H9 (cell line): ENCODE measurements at regions not wholly inside any gene's neighbourhood (a gene's known extent, or its start where the extent isn't known, plus 50 kb on each side); places are given as distances from the start of the nearest gene placed in this dataset.

Experiments used
- DNase-seq: peaks from one replicate; pipeline ENCODE4 v3.0.0-alpha.2; 2017
- H2AFZ ChIP-seq: one replicate; pipeline ENCODE4 v1.6.1; 2013; ENCODE audit warnings: mild to moderate bottlenecking, low read length, control low read depth, moderate library complexity
- H2AK5ac ChIP-seq: 2 replicates; pipeline ENCODE4 v1.6.1; 2013; ENCODE audit warnings: low read length, control low read depth, mixed read lengths; ENCODE audit not compliant: insufficient read length
- H2BK120ac ChIP-seq: one replicate; pipeline ENCODE4 v1.6.1; 2013; ENCODE audit warnings: low read depth, mild to moderate bottlenecking, low read length, control low read depth, inconsistent platforms; ENCODE audit not compliant: poor library complexity, severe bottlenecking
- H2BK12ac ChIP-seq: 2 replicates; pipeline ENCODE4 v1.6.1; 2013; ENCODE audit warnings: low read length, control low read depth, mixed read lengths, low read depth; ENCODE audit not compliant: insufficient read length
- H2BK15ac ChIP-seq: 2 replicates; pipeline ENCODE4 v1.6.1; 2013; ENCODE audit warnings: low read depth, low read length, control low read depth
- H2BK20ac ChIP-seq: one replicate; pipeline ENCODE4 v1.6.1; 2013; ENCODE audit warnings: low read depth, mild to moderate bottlenecking, low read length, control low read depth, inconsistent platforms; ENCODE audit not compliant: poor library complexity, severe bottlenecking
- H2BK5ac ChIP-seq: 2 replicates; pipeline ENCODE4 v1.6.1; 2013; ENCODE audit warnings: low read length, control low read depth, mixed read lengths; ENCODE audit not compliant: insufficient read length
- H3K14ac ChIP-seq: 2 replicates; pipeline ENCODE4 v1.6.1; 2013; ENCODE audit warnings: low read length, control low read depth; ENCODE audit not compliant: insufficient read depth
- H3K18ac ChIP-seq: 2 replicates; pipeline ENCODE4 v1.6.1; 2013; ENCODE audit warnings: low read depth, mild to moderate bottlenecking, mixed read lengths, low read length, control low read depth; ENCODE audit not compliant: insufficient read length
- H3K23ac ChIP-seq: 2 replicates; pipeline ENCODE4 v1.6.1; 2013; ENCODE audit warnings: low read length, control low read depth, mixed read lengths, low read depth; ENCODE audit not compliant: insufficient read length
- H3K23me2 ChIP-seq: 2 replicates; pipeline ENCODE4 v1.6.1; 2013; ENCODE audit warnings: low read depth, mild to moderate bottlenecking, mixed read lengths, low read length, control low read depth; ENCODE audit not compliant: insufficient read length, poor library complexity, severe bottlenecking
- H3K27ac ChIP-seq: 2 replicates; pipeline ENCODE4 v1.5.1; 2013; ENCODE audit warnings: low read length, control low read depth, mixed read lengths, low read depth; ENCODE audit not compliant: insufficient read length
- H3K27me3 ChIP-seq: 2 replicates; pipeline ENCODE4 v1.6.1; 2013; ENCODE audit warnings: low read length, control low read depth, inconsistent platforms; ENCODE audit not compliant: insufficient read depth
- H3K4ac ChIP-seq: 2 replicates; pipeline ENCODE4 v1.6.1; 2013; ENCODE audit warnings: low read depth, mild to moderate bottlenecking, control low read depth, inconsistent platforms, low read length, moderate library complexity
- H3K4me1 ChIP-seq: 2 replicates; pipeline ENCODE4 v1.6.1; 2013; ENCODE audit warnings: low read length, control low read depth, inconsistent platforms; ENCODE audit not compliant: insufficient read depth
- H3K4me2 ChIP-seq: 2 replicates; pipeline ENCODE4 v1.6.1; 2013; ENCODE audit warnings: low read length, control low read depth, mixed read lengths; ENCODE audit not compliant: insufficient read length, insufficient read depth
- H3K56ac ChIP-seq: 2 replicates; pipeline ENCODE4 v1.6.1; 2013; ENCODE audit warnings: low read depth, mild to moderate bottlenecking, mixed read lengths, low read length, control low read depth; ENCODE audit not compliant: insufficient read length
- H3K79me1 ChIP-seq: 2 replicates; pipeline ENCODE4 v1.6.1; 2013; ENCODE audit warnings: low read depth, mild to moderate bottlenecking, moderate library complexity, low read length, control low read depth, inconsistent platforms; ENCODE audit not compliant: insufficient read depth, poor library complexity, severe bottlenecking
- H3K79me2 ChIP-seq: 2 replicates; pipeline ENCODE4 v1.6.1; 2013; ENCODE audit warnings: low read length, control low read depth, inconsistent platforms; ENCODE audit not compliant: insufficient read depth
- H3K9ac ChIP-seq: 2 replicates; pipeline ENCODE4 v1.6.1; 2013; ENCODE audit warnings: low read length, control low read depth, mixed read lengths; ENCODE audit not compliant: insufficient read length; ENCODE audit errors: extremely low read depth
- H3K9me3 ChIP-seq: one replicate; pipeline ENCODE4 v1.6.1; 2013; ENCODE audit warnings: low read depth, low read length, inconsistent platforms; ENCODE audit not compliant: control insufficient read depth
- H3T11ph ChIP-seq: one replicate; pipeline ENCODE4 v1.6.1; 2013; ENCODE audit warnings: mild to moderate bottlenecking, low read length, control low read depth, inconsistent platforms
- H4K20me1 ChIP-seq: one replicate; pipeline ENCODE4 v1.6.1; 2013; ENCODE audit not compliant: control insufficient read depth, insufficient read length, insufficient read depth
- H4K5ac ChIP-seq: 2 replicates; pipeline ENCODE4 v1.6.1; 2013; ENCODE audit warnings: low read depth, mild to moderate bottlenecking, mixed read lengths, low read length, control low read depth; ENCODE audit not compliant: insufficient read length
- H4K8ac ChIP-seq: replicated peaks from 2 replicates; pipeline ENCODE4 v1.6.1; 2013; ENCODE audit warnings: low read length, control low read depth, mixed read lengths, low read depth; ENCODE audit not compliant: insufficient read length
- H4K91ac ChIP-seq: 2 replicates; pipeline ENCODE4 v1.6.1; 2013; ENCODE audit warnings: low read depth, mild to moderate bottlenecking, moderate library complexity, mixed read lengths, low read length, control low read depth; ENCODE audit not compliant: insufficient read length
- H3K27ac Mint-ChIP-seq, 3 experiments: 2 replicates in 2 of 3; 3 replicates in 1 of 3; pipeline ENCODE4 v1.8.0; 2020 to 2021; ENCODE audit warnings: mixed read lengths in 3 of 3, mild to moderate bottlenecking in 1 of 3, moderate library complexity in 1 of 3
- H3K27me3 Mint-ChIP-seq: 2 replicates; pipeline ENCODE4 v1.8.0; 2021; ENCODE audit warnings: low read depth, mild to moderate bottlenecking, moderate library complexity, mixed read lengths
- H3K36me3 Mint-ChIP-seq, 3 experiments: 2 replicates in 2 of 3; 3 replicates in 1 of 3; pipeline ENCODE4 v1.8.0; 2020 to 2021; ENCODE audit warnings: low read depth in 3 of 3, mixed read lengths in 3 of 3; ENCODE audit not compliant: insufficient read depth in 1 of 3
- H3K4me1 Mint-ChIP-seq, 2 experiments: 2 replicates each; pipeline ENCODE4 v1.8.0; 2020; ENCODE audit warnings: mixed read lengths in 2 of 2
- H3K4me3 Mint-ChIP-seq, 2 experiments: 2 replicates in 1 of 2; 3 replicates in 1 of 2; pipeline ENCODE4 v1.8.0; 2020 to 2021; ENCODE audit warnings: mild to moderate bottlenecking in 2 of 2, mixed read lengths in 2 of 2, moderate library complexity in 1 of 2
- H3K9me3 Mint-ChIP-seq, 2 experiments: 2 replicates in 1 of 2; 3 replicates in 1 of 2; pipeline ENCODE4 v1.8.0; 2020; ENCODE audit warnings: mild to moderate bottlenecking in 2 of 2, mixed read lengths in 2 of 2, moderate library complexity in 1 of 2
- WGBS: extraction: QIAGEN DNeasy Blood & Tissue Kit; methylation state at CpG from one replicate; pipeline ENCODE4 v1.1.7; 2013; ENCODE audit warnings: missing lambda C conversion rate, low lambda C conversion rate, mixed read lengths; ENCODE audit not compliant: insufficient read length; ENCODE audit errors: extremely low coverage; 5-methylcytosine and 5-hydroxymethylcytosine counted together
- TF ChIP-seq, protein P1 (sequence below): fragments of 200-600 bp; sonication (generic); conservative IDR thresholded peaks from 3 replicates; pipeline ENCODE4 v1.8.0; 2021; ENCODE audit warnings: antibody characterized with exemption, mild to moderate bottlenecking

DNA sequence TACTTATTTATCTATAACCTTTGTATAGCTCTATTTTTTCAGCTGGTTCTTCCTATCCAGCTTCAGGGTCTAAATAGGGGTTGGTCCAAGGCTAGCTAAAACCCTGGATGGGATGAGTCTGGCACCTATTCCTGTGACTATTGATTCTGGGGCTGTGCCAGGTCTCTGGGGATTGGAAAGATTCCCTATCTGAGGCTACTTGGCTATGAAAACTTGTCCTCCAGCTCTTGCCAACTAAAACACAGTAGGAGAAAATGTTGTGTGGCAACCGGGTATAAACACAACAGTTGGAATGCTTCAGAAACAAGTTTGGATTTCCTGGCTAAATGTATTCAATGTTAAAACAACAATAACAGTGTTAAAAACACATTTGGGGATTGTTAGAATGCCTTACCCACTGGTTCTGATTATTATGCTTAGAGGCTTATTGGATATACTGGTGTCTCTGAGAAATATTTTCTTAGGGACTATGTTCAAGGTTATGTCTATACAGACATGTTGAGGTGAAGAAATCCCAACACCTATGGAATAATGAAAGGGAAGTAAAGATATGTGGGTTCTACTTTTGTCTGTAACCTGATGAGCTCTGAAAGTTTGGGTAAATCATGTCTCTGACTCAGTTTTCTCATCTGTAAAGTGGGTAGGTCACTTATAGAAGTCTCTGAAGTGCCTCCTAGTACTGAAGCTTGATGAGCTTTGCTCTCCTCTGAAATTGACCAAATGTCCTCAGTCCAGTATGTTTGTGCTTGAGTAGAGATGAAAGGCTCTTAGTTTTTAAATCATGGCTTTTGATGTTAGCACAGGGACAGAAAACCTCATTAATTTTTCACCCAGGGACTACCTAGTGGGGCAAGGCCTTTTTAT lies 460.7 kb downstream of the MTX2 start:
- Histone ChIP-seq H3T11ph (no peak overlapping the region), H2AK5ac (no peak overlapping the region), H3K14ac (no peak overlapping the region), H2BK20ac (no peak overlapping the region), H4K91ac (no peak overlapping the region), H2BK15ac (no peak overlapping the region), H3K4me2 (no peak overlapping the region), H2AFZ (no peak overlapping the region), H2BK120ac (no peak overlapping the region), H3K9ac (no peak overlapping the region), H2BK5ac (no peak overlapping the region), H3K79me1 (no peaks in the 10 kb centered on the region), H3K18ac (no peak overlapping the region), H3K4me1 (no peaks in the 10 kb centered on the region), H2BK12ac (no peak overlapping the region), H4K5ac (no peak overlapping the region), H3K4ac (no peak overlapping the region), H3K56ac (no peak overlapping the region), H4K8ac (no peak overlapping the region), H3K27ac (no peak overlapping the region), H3K23ac (no peak overlapping the region), H4K20me1 (no peaks in the 10 kb centered on the region), H3K23me2 (no peaks in the 10 kb centered on the region), H3K79me2 (no peaks in the 10 kb centered on the region), H3K27me3 (no peaks in the 10 kb centered on the region), H3K9me3 (no peaks in the 10 kb centered on the region)
- H3K4me1 Mint-ChIP-seq, result no peaks in the 10 kb centered on the region
- no CpG with 5 or more reads among the region's 1 CpG for WGBS
- TF ChIP-seq, protein P1, sequence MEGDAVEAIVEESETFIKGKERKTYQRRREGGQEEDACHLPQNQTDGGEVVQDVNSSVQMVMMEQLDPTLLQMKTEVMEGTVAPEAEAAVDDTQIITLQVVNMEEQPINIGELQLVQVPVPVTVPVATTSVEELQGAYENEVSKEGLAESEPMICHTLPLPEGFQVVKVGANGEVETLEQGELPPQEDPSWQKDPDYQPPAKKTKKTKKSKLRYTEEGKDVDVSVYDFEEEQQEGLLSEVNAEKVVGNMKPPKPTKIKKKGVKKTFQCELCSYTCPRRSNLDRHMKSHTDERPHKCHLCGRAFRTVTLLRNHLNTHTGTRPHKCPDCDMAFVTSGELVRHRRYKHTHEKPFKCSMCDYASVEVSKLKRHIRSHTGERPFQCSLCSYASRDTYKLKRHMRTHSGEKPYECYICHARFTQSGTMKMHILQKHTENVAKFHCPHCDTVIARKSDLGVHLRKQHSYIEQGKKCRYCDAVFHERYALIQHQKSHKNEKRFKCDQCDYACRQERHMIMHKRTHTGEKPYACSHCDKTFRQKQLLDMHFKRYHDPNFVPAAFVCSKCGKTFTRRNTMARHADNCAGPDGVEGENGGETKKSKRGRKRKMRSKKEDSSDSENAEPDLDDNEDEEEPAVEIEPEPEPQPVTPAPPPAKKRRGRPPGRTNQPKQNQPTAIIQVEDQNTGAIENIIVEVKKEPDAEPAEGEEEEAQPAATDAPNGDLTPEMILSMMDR, result no peak
- no peaks in the 10 kb centered on the region for H3K27me3 Mint-ChIP-seq
- DNase-seq, result no peak
- H3K36me3 Mint-ChIP-seq, result no peaks in the 10 kb centered on the region
- H3K4me3 Mint-ChIP-seq, result no peak overlapping the region
- H3K9me3 Mint-ChIP-seq, result no peaks in the 10 kb centered on the region
- H3K27ac Mint-ChIP-seq, result no peak overlapping the region
